NCI-H510A treated with DMSO at 0.1 percent for 48 hours (cell line): ENCODE measurements at regions not wholly inside any gene's neighbourhood (a gene's known extent, or its start where the extent isn't known, plus 50 kb on each side); places are given as distances from the start of the nearest gene placed in this dataset.
"Not testable (repeated sequence)": the region's sequence is repeated elsewhere in the genome, so short reads cannot be mapped to it uniquely, and the experiment has no call there.

Experiments used
- DNase-seq: peaks from one replicate; lab custom pipeline; 2025; lab: John Stamatoyannopoulos, UW

DNA sequence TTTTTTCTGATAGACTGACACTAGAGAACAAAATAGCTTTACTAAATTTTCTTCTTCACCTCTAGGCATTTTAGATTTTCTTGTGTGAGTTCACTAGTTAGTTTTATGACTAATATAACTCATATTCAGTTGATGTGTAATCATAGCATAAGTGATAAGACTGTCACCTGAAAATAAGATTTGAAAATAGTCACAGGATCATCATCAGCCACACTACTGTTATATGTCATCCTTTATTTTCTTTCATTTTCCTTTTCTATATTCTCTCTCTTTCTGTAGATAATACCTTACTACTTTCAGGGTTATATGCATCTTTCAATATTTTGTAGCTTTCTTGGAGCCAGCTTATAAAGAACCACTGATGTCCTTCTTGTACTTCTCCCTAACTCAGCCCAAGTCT is 292.6 kb downstream of the TDRD3 start:
- no peak for DNase-seq

DNA sequence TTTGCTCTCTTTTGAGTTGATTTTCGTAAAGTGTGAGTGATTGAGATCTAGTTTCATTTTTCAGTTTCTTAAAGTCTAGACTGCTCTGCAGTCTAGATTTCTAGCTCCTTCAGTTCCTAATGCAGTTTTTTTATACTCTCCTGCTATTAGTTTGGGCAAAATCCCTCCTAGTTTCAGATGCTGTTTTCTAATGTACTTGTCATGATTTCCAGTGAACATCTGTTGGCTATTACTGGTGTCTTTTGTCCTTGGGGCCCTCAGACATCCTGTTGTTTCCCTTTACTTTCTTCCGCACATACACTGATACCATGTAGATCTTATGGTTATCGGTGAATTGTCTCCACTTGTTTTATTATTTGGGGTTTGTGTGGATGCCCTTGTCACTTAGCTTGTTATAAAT is 292.1 kb downstream of the TDRD3 start:
- DNase-seq, result no peak

DNA sequence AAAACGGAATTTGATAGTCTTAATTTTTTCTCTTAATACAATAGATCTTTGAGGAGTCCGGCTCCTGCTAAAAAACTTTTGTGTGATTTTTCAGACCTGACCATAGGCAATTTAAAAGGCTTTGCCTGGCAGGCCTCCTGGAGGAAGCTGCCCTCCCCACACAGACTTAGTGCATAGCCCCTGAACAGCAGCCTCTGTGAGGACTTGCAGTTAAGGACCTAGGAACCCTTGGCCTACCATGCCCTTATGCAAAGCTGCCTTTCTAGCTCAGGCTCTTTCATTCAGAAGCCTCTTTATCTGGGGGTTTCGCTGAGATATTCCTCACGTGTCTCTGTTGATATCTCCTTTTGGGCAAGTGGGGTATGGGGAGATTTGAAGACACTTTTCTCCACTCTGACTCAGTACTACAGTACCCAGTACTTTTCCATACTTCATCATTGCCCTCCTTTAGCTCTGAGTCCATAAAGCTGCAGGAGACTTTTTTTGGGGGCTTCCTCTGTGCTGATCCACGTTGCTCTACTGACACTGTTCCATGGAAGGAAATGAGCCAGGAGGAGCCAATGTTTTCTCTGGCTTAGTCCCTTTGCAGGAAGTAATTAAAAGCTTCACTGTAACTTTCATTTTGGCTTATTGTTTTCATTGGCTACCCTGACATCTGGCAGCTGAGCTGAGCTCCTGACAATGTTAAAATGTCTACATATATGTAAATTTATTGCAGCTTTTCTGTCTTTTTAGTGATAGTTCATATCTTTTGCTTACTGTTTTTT is 283.1 kb downstream of the TDRD3 start:
- DNase-seq, result no peak

DNA sequence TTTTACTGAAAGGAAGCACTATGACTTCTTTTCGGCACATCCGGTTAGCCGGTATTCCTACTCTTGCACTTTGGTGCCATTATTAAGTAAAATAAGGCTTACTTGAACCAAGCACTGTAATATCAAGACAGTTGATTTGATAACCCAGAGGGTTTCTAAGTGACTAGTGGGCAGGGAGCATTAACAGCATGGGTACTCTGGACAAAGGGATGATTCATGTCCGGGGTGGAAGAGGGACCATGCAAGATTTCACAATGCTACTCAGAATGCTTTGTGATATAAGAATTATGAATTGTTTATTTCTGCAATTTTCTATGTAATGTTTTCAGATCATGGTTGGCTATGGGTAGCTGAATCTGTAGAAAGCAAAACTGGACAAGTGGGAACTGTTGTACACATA is 282.1 kb downstream of the TDRD3 start:
- no peak for DNase-seq

DNA sequence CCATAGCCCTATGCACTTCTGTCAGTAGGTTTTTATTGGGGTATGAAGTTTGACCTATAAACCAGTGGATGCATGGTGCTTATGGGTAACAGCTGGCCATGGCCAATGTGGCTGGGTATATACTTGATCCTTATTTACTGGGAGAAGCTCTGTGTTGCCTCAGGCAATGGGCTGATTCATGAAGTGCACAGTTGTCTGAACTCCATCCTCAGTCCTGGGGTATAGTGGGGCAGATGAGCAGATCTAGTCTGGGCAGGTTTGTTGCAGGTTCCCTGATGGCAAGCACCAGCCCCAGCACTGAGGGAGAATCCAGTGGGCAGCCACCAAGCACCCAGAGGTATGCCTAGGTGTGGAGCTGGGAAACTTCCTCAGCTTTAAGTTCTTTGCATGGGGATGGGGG is 274.4 kb downstream of the TDRD3 start:
- DNase-seq, result no peak

DNA sequence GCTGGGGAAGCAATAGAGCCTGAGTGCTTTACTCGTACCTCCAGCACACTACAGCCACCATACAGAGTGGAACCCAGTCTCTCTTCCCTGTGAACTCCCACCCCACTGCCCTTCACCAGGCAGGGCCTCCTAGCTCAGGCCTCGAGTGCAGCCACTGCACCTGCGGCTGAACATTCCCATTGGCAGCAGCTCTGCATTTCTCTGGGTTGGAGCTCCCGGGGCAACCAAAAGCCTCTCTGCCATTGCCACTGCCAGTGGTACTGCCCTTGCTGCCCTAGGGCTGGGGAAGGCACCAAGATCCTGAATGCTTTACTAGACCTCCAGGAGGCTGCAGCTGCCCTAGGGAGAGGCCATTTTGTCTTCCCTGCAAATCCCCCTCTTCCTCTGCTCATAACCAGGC is 266.8 kb downstream of the TDRD3 start:
- no peak for DNase-seq

DNA sequence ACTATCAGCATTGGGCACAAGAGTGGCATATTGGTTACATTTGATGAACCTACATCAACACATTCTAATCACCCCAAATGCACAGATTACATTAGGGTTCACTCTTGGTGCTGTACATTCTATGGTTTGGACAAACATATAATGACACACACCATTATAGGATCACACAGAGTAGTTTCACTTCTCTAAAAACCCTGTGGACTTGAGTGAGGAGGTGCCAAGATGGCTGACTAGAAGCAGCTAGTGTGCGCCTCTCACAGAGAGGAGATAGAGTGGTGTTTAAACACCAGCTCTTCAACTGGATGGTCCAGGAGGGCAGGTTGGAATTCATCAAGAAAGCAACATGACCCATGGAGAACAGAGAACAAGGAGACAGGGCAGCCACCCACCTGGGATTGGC is 265.6 kb downstream of the TDRD3 start:
- no peak for DNase-seq

DNA sequence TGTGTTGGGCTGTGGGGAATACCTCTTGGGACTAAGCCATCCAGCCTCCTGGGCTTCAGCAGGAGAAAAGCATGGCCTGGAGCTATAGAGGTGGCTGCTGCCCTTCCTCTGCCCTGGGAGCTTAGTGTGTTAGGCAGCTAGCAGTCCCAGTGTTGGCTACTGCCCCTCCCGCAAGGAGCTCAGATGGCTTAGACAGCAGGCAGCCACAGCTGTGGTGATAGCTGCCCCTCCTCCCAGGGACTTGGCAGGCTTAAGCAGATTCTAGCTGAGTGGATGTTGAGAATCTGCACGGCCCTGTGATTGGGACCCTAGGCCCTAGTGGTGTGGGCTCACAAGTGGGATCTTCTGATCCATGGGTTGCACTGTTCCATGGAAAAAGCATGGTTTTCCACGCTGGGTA is 264.5 kb downstream of the TDRD3 start:
- no peak for DNase-seq

DNA sequence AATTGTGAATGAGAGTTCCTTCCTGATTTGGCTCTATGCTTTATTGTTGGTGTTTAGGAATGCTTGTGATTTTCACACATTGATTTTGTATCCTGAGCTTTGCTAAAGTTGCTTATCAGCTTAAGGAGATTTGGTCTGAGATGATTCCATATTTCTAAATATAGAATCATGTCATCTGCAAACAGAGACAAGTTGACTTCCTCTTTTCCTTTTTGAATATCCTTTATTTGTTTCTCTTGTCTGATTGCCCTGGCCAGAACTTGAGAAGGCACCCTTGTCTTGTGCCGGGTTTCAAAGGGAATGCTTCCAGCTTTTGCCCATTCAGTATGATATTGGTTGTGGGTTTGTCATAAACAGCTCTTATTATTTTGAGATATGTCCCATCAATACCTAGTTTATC is 260.6 kb downstream of the TDRD3 start:
- DNase-seq, result not testable (repeated sequence)

DNA sequence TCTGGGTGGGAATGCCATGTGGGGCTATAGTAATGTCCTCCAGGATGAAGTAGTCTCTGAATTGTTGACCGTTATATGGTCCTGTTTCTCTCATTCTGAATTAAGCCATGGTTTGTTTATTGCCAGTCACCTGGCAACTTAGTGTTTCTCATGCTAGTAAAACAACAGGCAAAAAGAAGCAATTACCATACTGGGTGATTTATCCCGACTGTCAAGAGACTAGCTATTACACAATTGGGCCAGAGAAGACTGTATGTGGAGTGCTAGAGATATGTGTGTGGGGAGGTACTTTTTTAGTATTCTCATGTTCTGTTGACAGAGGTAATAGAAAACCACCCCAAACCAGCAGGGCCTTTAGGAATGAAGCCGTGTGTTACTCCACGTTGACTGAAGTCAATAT is 258.2 kb downstream of the TDRD3 start:
- no peak for DNase-seq

DNA sequence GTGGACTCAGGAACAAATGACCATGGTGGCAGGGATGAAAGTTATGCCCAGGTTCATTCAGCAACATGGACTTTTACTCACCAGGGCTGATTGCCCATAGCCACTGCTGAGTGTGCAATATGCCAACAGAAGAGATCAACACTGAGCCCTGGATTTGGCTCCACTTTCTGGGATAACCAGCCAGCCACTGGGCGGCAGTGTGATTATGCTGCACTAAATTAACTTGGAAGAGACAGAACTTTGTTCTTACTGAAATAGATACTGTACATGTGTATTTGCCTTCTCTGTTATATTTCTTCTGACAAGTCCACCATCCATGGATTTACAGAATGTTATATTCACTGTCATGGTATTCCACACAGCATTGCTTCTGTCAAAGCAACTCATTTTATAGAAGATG is 257.4 kb downstream of the TDRD3 start:
- DNase-seq, result no peak

DNA sequence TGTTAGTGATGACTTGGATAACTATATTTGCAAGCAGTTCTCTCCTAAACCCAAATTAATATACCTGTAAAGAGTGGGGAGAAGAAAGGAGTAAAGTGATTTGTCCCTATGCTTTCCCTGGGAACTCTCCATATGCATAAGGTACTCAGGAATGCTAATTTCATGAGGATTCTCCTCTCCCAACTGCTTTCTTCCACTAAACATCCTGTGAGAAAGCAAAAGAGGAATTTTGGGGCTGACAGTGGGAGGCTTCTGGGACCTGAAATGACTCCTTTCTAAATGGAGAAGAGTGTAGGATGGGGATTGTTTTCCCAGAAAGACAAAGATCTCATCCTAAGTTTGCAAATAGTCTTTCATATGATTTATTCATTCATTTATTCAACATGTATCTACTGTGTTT is 250.5 kb downstream of the TDRD3 start:
- no peak for DNase-seq

DNA sequence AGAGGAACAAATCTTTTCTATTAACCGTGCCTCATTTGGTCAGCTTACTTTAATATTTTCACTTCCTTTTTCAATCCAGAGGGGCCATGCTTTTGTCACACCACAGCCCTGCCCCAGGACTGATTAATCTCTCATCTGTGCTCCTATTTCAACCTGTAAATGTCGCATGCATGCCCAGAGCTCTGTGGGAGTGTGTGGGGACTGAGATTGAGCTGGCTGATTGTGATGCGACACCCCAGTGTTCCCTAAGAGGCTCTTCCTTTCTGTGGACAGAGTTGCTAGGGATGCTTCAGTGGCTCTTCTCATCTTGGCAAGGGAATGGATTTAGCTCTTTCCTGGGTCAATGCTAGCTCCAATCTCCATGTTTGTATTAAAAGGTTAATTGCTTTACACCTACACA is 249.6 kb downstream of the TDRD3 start:
- no peak for DNase-seq

DNA sequence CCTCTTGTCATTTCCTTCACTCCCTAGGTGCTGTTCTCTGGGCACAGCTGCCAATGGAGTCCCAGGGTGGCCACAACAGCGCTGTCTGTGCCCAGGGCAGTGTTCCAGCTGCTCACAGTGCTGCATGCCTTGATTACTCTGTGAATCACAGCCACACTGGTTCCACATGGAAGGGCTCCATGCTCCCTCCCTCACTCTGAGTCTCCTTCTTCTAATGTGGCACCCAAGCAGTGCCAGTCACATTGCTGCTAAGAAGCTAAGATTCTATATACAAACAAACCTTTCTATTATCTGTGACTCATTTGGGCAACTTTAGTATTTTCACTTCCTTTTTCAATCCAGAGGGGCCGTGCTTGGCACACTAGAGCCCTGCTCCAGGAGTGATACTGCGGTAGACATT is 248.7 kb downstream of the TDRD3 start:
- DNase-seq, result no peak

DNA sequence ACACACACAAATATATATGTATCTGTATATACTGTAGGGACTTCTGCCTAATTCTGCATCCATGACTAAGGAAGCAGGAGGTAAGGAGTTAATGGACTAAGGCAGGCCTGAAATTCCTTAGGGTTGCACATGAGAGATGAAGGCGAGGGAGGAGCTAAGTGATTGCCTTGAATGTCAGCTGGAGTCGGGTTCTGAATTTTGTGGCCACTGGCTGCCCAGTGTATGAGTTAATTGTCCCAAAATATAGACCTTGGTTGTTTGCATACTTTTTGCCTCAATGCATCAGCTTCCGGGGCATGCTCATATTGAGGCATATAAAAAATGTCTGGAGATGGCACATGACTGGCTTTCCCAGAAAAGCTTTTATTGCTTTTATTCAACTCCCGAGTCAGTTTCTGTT is 245.5 kb downstream of the TDRD3 start:
- DNase-seq, result no peak

DNA sequence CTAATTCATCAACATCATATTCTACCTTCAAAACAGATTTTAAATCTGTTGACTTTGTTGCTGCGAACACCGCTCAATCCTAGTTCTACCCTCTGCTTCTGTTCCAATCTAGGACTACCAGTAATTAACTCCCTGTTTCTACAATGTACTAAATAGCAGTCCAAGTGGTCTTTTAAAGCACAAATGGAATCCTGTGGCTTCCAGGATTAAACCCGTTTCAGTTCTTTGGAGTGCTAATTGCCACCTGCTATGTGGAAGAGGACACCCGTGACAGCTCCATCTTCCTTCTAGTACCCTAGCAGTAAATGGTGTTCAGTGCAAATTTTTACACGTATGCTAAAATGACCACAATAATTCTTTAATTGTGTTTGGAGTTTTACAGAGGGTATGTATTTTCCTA is 232.1 kb downstream of the TDRD3 start:
- DNase-seq, result no peak

DNA sequence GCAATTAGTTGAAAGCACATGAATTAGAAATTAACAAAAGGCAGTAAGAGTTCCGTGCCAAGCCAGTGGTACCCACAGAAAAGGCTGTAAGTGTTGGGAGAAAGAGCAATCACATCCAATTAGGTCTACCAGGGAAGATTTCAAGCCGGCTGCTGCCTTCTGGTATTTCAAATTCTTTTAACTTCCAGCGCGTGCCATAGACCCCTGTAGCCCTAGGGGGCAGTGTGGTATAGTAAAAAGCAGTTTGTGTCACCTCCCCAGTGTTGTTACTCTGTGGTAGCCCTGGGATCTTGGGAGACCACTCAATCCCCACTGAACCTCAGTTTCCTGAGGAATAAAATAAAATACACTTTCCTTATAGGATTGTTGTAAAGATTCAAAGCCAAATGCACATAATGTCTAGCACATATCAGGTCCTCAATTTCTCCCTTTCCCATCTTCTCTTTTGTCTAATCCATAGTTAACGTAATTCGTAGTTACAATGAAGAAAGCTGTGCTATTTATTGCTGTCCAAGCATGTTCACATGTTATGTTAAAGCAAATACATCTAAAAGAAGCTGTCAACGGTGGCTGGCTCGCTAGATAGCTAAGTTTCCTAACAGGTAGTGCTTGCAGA is 230.2 kb downstream of the TDRD3 start:
- DNase-seq, result no peak
